DMS 273 (cell line): ENCODE measurements at regions not wholly inside any gene's neighbourhood (a gene's known extent, or its start where the extent isn't known, plus 50 kb on each side); places are given as distances from the start of the nearest gene placed in this dataset.
"Not testable (repeated sequence)": the region's sequence is repeated elsewhere in the genome, so short reads cannot be mapped to it uniquely, and the experiment has no call there.

Source experiments
- DNase-seq: peaks from one replicate; lab custom pipeline; 2025; ENCODE audit not compliant: unreplicated experiment; lab: John Stamatoyannopoulos, UW

DNA sequence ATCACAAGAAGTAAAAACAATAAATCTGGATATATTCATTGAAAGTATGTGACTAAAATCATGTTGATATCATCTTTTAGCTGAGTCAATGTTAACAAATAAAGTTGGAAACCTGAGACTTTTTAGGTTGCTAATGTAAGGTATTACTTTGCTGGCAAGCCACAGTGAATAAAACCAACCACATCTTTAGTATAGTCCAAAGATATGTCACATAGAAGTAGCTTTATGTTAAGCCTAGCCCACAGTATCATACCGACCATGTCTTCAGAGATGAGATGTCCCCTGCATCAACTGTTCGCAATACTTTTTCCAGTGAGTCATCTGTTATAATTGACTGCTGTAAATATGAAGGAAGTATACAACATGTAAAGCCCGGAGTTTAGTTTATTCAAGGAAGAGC lies 107.6 kb upstream of the MCHR2 start:
- no peak for DNase-seq

DNA sequence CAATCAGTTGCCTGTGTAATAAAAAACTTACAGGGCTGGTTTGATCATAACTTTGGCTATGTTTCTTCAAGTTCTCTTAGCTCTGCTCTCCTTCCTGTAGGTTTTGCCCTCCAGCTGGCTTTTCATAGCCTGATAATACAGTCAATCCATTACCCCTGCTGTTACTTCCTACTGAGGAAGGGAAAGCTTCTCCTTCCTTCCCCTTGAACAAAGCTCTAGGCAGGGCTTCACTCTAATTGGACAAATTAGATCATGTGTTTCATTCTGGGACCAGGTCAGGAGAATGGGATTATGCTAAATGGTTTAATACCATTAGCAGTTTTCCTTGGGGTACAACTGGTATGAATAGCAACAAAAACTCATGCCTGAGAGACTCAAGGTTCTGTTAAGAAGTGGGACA lies 106.8 kb upstream of the MCHR2 start:
- no peak for DNase-seq

DNA sequence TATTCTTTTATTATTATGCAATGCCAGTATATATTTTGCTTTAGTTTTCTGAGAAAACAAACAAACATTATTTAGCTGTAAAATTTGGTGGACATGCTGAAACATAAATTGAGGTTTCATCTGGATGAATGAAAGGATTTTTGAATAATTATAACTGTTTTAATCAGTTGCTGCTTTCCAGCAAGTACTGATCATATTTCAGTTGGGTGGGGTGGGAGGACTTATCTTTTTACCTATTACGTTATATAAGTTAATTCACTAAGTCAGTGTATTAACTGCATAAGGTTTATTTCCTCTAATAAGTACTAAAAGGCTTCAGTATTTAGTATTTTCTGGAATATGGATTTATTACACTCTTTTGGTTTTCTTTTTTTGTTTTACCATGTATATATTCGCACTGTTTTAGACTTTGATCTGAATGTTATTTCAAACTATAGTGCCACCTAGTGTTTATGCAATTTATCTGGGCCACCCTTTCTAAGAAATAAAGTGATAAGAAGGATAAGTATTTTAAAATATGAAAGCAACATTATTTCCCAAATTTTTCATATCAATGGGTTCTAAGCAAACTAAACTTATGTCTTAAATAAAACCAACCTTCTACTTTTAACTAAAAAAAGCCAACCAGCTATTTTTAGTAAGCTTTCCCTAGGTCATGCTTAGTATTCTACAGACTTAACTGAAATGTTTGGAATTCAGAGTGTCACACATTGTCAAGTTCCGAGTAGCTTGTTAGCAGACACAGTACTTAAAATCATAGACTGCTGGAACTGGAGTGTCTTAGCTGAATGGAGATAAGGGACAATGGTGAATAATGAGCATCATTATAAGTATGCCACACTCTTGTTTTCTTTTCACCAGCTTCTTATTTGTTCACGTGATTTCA lies 105.4 kb upstream of the MCHR2 start:
- peak; percentile 61 for DNase-seq

DNA sequence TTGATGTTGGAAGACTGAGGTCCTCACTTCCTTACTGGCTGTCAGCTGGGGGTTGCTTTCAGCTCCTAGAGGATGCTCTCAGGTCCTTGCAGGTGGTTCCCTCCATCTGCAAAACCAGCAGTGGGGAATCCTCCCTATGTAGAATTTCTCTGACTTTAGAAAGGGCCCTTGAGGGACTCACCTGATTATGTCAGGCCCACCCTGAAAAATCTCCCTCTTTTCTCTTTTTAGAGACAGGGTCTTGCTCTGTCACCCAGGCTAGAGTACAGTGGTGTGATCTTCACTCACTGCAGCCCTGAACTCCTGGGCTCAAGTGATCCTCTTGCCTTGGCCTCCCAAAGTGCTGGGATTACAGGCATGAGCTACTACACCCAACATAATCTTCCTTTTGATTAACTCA lies 102.9 kb upstream of the MCHR2 start:
- no peak for DNase-seq

DNA sequence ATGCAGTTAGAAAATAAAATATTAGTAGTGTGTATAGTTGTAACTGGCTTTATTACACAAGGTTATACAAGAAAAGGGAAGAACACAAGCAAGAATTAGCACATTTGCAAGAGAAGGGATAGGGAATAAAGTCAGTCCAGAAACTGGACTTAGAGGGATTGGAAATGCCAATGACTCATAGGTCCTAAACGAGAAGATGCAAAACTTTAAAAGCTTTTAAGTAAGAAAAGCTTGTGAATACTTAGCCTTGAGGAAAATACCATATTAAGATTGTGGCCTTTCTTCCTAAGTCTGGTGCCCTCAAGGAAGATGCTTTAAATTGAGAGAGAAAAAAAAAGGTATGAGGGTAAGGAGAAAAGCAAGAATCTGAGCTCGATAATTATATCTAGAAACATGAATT lies 102.3 kb upstream of the MCHR2 start:
- no peak for DNase-seq

DNA sequence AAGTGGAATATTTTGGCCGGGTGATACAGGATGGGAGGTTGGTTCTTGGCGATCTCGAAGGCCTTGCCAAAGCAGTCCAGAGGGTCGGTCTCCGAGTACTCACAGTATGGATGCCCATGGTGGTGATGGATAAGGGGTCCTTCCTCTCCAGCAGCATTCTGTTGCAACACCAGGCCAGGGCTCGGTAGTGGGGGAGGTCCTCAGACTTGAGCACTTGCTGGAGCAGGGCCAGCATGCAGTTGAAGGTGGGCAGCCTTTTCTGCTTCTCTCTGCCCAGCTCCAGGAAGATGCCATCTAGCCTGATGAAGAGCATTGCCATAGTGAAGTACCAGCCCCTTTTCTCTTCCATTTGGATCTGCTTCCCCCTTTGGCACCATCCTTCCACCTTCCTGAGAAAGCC lies 99.4 kb upstream of the MCHR2 start:
- DNase-seq, result no peak

DNA sequence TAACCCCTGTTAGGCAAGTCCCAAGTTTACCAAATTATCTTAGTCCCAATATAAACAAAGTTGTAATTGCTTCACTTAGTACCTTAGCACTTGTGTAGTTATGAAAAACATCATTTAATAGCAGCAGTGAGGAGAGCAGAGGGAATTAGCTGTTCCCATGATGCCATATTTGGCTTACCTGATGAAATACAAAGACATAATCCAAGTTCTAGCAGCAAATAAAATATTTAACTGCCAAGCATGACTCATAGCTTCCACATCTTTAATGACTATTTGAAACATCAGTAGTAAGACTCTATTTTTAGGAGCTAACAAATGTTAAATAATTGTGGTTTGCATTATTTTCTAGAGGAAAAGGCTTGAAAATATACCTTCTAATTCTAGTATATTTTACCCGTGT lies 94.0 kb upstream of the MCHR2 start:
- DNase-seq, result no peak

DNA sequence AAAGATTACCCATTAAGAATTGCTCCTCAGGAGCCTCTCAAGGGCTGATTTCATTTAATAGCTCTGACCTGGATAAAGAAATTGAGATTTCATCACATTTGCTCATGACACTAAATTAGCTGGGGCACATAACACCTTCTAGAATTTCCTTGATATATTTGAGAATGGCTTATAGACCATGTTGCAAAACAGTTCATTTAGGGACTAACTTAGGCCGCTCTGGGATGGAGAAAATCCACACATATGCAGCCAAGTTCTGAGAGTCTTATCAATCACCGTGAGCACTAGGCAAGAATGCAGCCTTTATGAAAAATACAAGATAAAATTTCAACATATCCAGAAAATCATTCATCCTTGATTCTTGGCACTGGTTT lies 91.0 kb upstream of the MCHR2 start:
- no peak for DNase-seq

DNA sequence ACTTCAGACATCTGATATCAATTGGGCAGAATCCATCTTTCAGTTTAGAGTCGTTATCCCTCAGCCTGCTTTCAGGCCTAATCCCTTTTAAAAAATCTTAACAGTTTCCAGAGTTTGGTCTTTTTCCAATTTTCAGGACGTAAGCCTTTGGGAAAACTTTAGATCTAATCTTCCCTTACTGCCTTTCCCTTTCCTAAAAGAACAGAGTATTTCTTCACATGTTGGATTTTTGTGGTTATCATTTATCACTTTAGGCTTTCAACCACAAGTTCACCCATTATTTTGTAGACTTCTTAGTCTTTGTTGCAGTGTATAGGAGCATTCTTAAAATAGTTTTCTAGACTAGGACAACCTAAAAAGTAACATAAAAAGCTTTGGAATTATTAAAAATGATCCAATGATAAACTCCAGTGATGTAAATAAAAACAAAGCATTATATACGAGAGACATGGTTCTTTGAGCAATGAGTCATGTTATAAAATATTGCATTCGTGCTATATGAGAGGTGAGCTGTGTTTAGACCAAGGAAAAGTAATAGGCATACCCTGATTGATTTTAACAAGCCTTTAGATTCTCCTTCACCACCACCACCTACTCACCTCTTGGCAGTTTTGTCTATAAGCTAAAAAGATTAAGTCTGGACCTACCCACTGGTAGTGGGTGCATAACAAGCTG lies 90.4 kb upstream of the MCHR2 start:
- DNase-seq, result no peak

DNA sequence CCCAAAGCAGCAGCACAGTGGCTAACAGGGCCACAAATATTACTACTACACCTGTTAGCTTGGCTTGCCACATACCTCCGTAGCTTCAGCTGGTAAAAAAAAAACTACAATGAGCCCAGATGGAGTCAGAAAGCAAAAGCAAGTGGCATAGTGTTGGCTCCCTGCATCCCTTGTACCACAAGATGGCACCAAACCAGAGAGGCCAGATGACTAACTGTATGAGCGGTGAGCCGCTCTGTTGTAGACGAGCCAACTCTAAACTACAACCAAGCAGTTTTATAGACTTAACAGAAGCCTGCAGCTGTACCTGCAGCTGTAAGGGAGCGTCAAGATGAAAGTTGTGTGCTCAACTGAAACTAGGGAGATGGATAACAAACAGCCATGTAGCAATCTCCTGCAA lies 84.5 kb upstream of the MCHR2 start:
- DNase-seq, result peak; percentile 75

DNA sequence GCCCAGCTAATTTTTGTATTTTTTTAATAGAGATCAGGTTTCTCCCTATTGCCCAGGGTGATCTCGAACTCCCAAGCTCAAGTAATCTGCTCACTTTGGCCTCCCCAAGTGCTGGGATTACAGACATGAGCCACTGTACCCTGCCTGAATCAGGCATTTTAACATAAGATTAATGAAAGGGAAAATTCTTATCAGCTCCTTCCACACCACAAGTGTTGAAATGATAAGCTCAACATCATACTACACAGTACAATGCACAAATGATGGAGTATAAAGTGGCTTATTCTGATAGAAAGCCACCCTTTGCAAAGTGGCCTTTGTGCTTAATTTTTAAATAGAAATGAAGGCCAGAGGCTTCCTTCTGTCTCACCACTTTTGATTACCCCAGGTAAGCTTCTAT lies 71.3 kb upstream of the MCHR2 start:
- no peak for DNase-seq

DNA sequence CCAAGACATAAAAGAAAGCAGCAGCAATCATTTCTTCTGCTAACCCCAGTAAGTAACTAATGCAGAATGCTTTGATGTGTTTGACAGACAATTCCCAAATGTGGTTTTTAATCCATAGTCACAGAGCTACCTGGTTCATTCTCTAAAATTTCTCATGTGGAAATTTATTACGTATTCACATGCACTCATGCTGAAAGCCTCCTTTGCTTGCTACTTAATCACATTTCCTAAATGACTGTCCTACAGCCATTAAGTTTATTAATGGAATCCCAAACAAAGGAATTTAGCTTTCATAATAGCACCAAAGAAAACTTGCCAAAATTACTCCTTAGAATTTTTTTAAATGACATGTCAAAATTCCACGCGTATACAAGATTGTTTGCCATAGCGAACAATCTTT lies 68.6 kb upstream of the MCHR2 start:
- DNase-seq, result no peak

DNA sequence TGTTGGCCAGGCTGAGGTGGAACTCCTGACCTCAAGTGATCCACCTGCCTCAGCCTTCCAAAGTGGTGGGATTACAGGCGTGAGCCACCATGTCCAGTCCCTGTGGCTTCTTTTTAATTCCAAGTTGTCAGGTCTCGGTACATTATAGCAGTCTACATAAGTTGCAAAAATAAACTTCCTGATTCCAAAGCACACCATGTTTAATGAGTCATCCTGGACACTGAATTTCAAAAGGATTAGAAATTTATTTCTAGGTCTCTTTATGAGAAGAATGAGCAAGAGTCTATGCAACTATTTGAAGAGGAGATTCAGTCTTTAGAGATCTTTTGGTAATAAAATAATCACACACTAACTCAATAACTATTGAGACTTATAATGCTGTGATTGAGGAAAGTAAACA lies 63.9 kb upstream of the MCHR2 start:
- DNase-seq, result no peak

DNA sequence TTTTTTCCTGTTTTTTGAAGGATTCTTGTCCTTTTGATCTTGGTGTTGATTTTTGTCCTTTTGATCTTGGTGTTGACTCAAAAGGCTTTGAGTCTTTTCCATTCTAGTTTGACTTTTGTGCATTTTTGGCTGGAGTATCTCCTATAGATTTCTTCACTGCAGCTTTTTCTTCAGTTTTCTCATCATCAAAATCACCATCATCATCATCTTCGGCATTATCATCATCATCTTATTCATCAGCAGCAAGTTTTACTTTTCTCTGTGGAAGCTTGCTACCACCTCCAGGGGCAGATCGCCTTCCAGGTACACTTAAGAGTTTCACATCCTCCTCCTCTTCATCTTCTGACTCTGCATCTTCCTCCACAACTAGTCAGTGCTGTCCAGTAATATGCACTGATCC lies 56.5 kb upstream of the MCHR2 start:
- DNase-seq, result no peak

DNA sequence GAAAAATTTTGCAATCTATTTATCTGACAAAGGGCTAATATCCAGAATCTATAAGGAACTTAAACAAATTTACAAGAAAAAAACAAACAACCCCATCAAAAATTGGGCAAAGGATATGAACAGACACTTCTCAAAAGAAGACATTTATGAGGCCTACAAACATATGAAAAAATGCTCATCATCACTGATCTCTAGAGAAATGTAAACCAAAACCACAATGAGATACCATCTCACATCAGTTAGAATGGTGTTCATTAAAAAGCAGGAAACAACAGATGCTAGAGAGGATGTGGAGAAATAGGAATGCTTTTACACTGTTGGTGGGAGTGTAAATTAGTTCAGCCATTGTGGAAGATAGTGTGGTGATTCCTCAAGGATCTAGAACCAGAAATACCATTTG lies 49.9 kb upstream of the MCHR2 start:
- DNase-seq, result not testable (repeated sequence)
